Right atrium auricular region (tissue), 2 donors: ENCODE measurements at regions not wholly inside any gene's neighbourhood (a gene's known extent, or its start where the extent isn't known, plus 50 kb on each side); places are given as distances from the start of the nearest gene placed in this dataset.

Experiments used
- DNase-seq: peaks from one replicate; pipeline ENCODE4 v3.0.0-alpha.2; 2019; ENCODE audit warnings: low spot score
- H3K27ac ChIP-seq, 2 donors: fragments of 200-600 bp; sonication (generic); 1 replicate in 1 of 2; 2 replicates in 1 of 2; pipeline ENCODE4 v1.5.1; 2016 to 2019
- H3K27me3 ChIP-seq, 2 donors: fragments of 200-600 bp; sonication (generic); one replicate each; pipeline versions ENCODE4 v1.5.1 to v1.6.0; 2017 to 2019
- H3K36me3 ChIP-seq: fragments of 200-600 bp; sonication (generic); one replicate; pipeline ENCODE4 v1.5.1; 2016
- H3K4me1 ChIP-seq, 2 donors: fragments of 200-600 bp; sonication (generic); one replicate each; pipeline versions ENCODE4 v1.5.1 to v1.6.0; 2017 to 2019
- H3K4me3 ChIP-seq, 2 donors: fragments of 200-600 bp; sonication (generic); 1 replicate in 1 of 2; 2 replicates in 1 of 2; pipeline ENCODE4 v1.5.1; 2017 to 2019; ENCODE audit warnings: mild to moderate bottlenecking in 1 of 2, moderate library complexity in 1 of 2
- H3K9me3 ChIP-seq, 2 donors: fragments of 200-600 bp; sonication (generic); one replicate each; pipeline ENCODE4 v1.5.1; 2019
- TF ChIP-seq, protein P1 (sequence below), 2 donors: fragments of 200-600 bp; sonication (generic); IDR thresholded peaks; one replicate each; pipeline ENCODE4 v1.5.1; 2019; ENCODE audit warnings: antibody characterized with exemption in 2 of 2

- H3K4me3 ChIP-seq: no peak overlapping the region
- no peaks in the 10 kb centered on the region for H3K36me3 ChIP-seq
- no peak for DNase-seq
- no peaks in the 10 kb centered on the region for H3K4me1 ChIP-seq
- TF ChIP-seq, protein P1, sequence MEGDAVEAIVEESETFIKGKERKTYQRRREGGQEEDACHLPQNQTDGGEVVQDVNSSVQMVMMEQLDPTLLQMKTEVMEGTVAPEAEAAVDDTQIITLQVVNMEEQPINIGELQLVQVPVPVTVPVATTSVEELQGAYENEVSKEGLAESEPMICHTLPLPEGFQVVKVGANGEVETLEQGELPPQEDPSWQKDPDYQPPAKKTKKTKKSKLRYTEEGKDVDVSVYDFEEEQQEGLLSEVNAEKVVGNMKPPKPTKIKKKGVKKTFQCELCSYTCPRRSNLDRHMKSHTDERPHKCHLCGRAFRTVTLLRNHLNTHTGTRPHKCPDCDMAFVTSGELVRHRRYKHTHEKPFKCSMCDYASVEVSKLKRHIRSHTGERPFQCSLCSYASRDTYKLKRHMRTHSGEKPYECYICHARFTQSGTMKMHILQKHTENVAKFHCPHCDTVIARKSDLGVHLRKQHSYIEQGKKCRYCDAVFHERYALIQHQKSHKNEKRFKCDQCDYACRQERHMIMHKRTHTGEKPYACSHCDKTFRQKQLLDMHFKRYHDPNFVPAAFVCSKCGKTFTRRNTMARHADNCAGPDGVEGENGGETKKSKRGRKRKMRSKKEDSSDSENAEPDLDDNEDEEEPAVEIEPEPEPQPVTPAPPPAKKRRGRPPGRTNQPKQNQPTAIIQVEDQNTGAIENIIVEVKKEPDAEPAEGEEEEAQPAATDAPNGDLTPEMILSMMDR (IDR thresholded peaks at IDR 0.05): no peak
- H3K9me3 ChIP-seq: peaks cover 0 to 4% of the 10 kb centered on the region in 2 donors
- H3K27ac ChIP-seq: no peak overlapping the region
- H3K27me3 ChIP-seq: no peaks in the 10 kb centered on the region
Observed at GRCh38 chr6:119636060-119636459, 286.5 kb upstream of the MAN1A1 start.

GRCh38 chr6:119633461-119633860 is 283.9 kb upstream of the MAN1A1 start:
- no peak overlapping the region for H3K4me3 ChIP-seq
- H3K27me3 ChIP-seq: no peaks in the 10 kb centered on the region
- DNase-seq: no peak
- H3K27ac ChIP-seq: no peak overlapping the region
- TF ChIP-seq, protein P1 (IDR thresholded peaks at IDR 0.05): no peak
- H3K36me3 ChIP-seq: no peaks in the 10 kb centered on the region
- no peaks in the 10 kb centered on the region for H3K4me1 ChIP-seq
- peaks cover 0 to 4% of the 10 kb centered on the region in 2 donors for H3K9me3 ChIP-seq

DNA sequence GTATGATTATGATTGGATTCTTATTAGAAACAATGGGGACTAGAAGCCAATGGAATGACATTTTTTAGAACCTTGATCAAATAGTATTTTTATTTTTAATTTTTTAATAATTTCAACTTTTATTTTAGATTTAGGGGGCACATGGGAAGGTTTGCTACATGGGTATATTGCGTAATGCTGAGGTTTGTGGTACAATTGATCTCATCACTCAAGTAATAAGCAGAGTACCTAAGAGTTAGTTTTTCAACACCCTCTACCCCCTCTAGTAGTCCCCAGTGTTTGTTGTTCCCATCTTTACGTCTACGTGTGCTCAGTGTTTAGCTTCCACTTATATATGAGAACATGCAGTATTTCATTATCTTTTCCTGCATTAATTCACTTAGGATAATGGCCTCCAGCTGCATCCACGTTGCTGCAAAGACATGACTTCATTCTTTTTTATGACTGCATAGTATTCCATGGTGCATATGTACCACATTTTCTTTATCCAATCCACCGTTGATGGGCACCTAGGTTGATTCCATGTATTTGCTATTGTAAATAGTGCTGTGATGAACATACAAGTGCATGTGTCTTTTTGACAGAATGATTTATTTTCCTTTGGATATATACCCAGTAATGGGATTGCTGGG is 281.1 kb upstream of the MAN1A1 start:
- no peak for DNase-seq
- TF ChIP-seq, protein P1 (IDR thresholded peaks at IDR 0.05): no peak
- H3K27me3 ChIP-seq: no peaks in the 10 kb centered on the region

DNA sequence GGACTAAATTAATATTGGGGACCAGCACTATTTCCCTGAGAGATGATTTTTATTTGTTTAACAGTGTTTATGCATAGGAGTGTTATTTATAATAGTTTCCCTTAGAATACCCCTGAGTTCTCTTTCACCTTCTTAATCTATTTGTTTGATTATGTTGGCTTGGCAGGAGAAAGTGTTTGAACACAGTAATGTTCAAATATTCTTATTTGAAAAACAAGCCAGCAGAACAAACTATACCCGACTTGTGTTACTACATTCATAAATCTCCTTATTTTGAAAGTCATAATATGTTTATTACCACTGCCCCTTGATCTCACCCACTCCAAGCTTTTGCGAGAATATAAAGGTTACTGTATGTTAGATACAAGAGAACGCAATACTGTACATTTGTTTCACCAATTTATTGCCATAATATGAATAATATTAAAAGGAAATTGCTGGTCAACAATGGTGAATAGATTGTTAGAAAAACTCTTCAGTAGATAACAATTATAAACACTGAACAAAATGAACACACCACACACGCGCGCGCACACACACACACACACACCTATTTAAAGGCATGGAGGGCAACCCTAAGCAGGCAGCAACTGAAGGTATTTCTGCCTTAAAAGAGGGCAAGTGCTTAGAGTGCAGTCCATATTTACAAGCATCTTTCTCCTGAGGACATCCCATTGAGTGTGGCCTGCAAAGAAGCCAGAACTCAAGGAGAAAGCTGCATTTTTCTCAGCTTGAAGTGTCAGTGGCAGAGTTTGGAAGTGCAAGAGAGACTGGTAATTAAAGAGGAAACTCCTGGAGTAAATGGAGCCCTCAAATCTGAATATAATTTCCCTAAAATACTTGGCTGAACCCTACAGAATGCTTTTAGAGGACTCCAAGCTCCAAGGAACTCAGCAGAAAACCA is 279.4 kb upstream of the MAN1A1 start:
- H3K4me3 ChIP-seq: no peak overlapping the region

More for the DNA sequence above, 281.1 kb upstream of the MAN1A1 start:
- peaks cover 0 to 4% of the 10 kb centered on the region in 2 donors for H3K9me3 ChIP-seq
- no peak overlapping the region for H3K4me3 ChIP-seq
- H3K4me1 ChIP-seq: no peaks in the 10 kb centered on the region
- H3K27ac ChIP-seq: no peak overlapping the region
- no peaks in the 10 kb centered on the region for H3K36me3 ChIP-seq

DNA sequence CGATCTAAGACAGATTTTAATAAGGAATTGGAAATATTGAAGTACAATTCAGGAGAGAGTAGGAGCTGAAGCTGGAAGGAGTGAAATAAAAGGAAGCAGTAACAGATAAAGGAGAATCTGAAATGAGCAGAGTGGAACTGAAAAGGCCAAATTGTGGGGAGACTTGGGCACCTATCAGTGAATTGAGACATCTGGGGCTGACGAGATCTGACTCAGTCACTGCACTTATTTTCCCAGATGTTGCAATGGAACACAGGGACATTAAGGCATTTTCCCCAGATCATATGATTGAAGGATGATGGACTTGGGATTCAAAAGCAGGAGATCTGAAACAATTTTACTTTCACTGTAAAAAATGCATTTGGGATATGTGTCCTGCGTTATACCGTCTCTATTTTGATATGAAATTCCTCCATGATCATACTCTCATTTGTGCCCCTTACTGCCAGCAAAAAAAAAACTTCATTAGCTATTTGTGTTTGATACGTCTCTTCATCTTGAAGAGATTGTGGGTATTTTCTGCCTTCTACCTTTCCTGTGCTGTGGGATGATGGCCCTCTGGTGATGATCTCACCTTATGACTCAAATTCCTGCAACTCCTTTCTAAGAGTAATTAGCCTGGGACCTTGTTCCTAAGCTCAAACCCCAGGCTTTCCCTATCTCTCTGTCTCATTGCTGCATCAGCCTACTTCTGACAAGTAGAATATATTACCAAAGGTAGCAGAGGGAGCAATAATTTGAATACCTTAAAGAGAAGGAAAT is 278.5 kb upstream of the MAN1A1 start:
- TF ChIP-seq, protein P1 (IDR thresholded peaks at IDR 0.05): no peak
- Histone ChIP-seq H3K36me3 (no peaks in the 10 kb centered on the region), H3K4me3 (no peak overlapping the region), H3K27me3 (no peaks in the 10 kb centered on the region), H3K9me3 (no peaks in the 10 kb centered on the region), H3K27ac (no peak overlapping the region), H3K4me1 (no peaks in the 10 kb centered on the region)
- no peak for DNase-seq

More for the DNA sequence above, 279.4 kb upstream of the MAN1A1 start:
- no peak for DNase-seq
- Histone ChIP-seq H3K27me3 (no peaks in the 10 kb centered on the region), H3K27ac (no peak overlapping the region), H3K9me3 (no peaks in the 10 kb centered on the region), H3K4me1 (no peaks in the 10 kb centered on the region), H3K36me3 (no peaks in the 10 kb centered on the region)
- TF ChIP-seq, protein P1 (IDR thresholded peaks at IDR 0.05): no peak
